ENCODE measurements at regions not wholly inside any gene's neighbourhood (a gene's known extent, or its start where the extent isn't known, plus 50 kb on each side); places are given as distances from the start of the nearest gene placed in this dataset.

- no peak for TF ChIP-seq EZH2phosphoT487 (IDR thresholded peaks at IDR 0.05; ENCODE audit: borderline replicate concordance, low read length)
- no peak for TF ChIP-seq CTCF (IDR thresholded peaks at IDR 0.05; ENCODE audit: low read depth, low read length, poor library complexity, severe bottlenecking)
Observed at GRCh38 chr1:14541348-14541747, 57.1 kb upstream of the KAZN start.

All from DOHH2 (cell line).